WTC11 (cell line): ENCODE measurements at regions not wholly inside any gene's neighbourhood (a gene's known extent, or its start where the extent isn't known, plus 50 kb on each side); places are given as distances from the start of the nearest gene placed in this dataset.

Experiments used
- ATAC-seq: fragments of 200-7000 bp; cut with Tn5 transposase; 2 replicates; pipeline ENCODE4 v1.10.0; 2021; ENCODE audit warnings: mild to moderate bottlenecking, moderate library complexity
- CTCF ChIA-PET: fragments of 300-600 bp; sonication (Branson Sonifier 250); formaldehyde crosslinking; loops from one replicate; lab custom pipeline; 2021; ENCODE audit warnings: antibody characterized with exemption; lab: Charles Lee
- POLR2A ChIA-PET: fragments of 350-600 bp; sonication (Branson Sonifier 250); formaldehyde crosslinking; loops from one replicate; lab custom pipeline; 2021; ENCODE audit warnings: antibody characterized with exemption; lab: Charles Lee
- DNase-seq: peaks from one replicate; pipeline ENCODE4 v3.0.0; 2021; ENCODE audit warnings: low spot score
- H3K27ac Mint-ChIP-seq: 2 replicates; pipeline ENCODE4 v1.8.0; 2021; ENCODE audit warnings: mixed read lengths
- H3K27me3 Mint-ChIP-seq: 2 replicates; pipeline ENCODE4 v1.8.0; 2021; ENCODE audit warnings: low read depth, mild to moderate bottlenecking, moderate library complexity, mixed read lengths
- H3K36me3 Mint-ChIP-seq: 2 replicates; pipeline ENCODE4 v1.8.0; 2021; ENCODE audit warnings: mixed read lengths
- H3K4me1 Mint-ChIP-seq: 2 replicates; pipeline ENCODE4 v1.8.0; 2022; ENCODE audit warnings: mixed read lengths
- H3K4me3 Mint-ChIP-seq: 2 replicates; pipeline ENCODE4 v1.8.0; 2021; ENCODE audit warnings: mild to moderate bottlenecking, moderate library complexity, mixed read lengths
- H3K9me3 Mint-ChIP-seq: 2 replicates; pipeline ENCODE4 v1.8.0; 2021; ENCODE audit warnings: mixed read lengths
- ATF1 ChIP-seq: sonication (generic); formaldehyde crosslinking; IDR thresholded peaks from 2 replicates; pipeline ENCODE4 v1.8.1; 2023; ENCODE audit warnings: mild to moderate bottlenecking, moderate library complexity, missing genetic modification reagents
- CREB1 ChIP-seq: sonication (generic); formaldehyde crosslinking; IDR thresholded peaks from 2 replicates; pipeline ENCODE4 v1.8.0; 2023; ENCODE audit warnings: mild to moderate bottlenecking, missing genetic modification reagents
- ETV6 ChIP-seq: sonication (generic); formaldehyde crosslinking; IDR thresholded peaks from 2 replicates; pipeline ENCODE4 v1.8.1; 2022; ENCODE audit warnings: mild to moderate bottlenecking, missing genetic modification reagents
- GABPB1 ChIP-seq: sonication (generic); formaldehyde crosslinking; IDR thresholded peaks from 2 replicates; pipeline ENCODE4 v1.8.1; 2023; ENCODE audit warnings: mild to moderate bottlenecking, missing genetic modification reagents
- KAT7 ChIP-seq: sonication (generic); formaldehyde crosslinking; IDR thresholded peaks from 2 replicates; pipeline ENCODE4 v1.8.1; 2023; ENCODE audit warnings: missing genetic modification reagents, mild to moderate bottlenecking, borderline replicate concordance
- MXD4 ChIP-seq: fragments of 250-450 bp; sonication (Bioruptor Pico); IDR thresholded peaks from 2 replicates; pipeline ENCODE4 v1.8.0; 2021; ENCODE audit warnings: mild to moderate bottlenecking, moderate library complexity, borderline replicate concordance
- MYBL2 ChIP-seq: sonication (generic); formaldehyde crosslinking; IDR thresholded peaks from 2 replicates; pipeline ENCODE4 v1.8.1; 2023; ENCODE audit warnings: mild to moderate bottlenecking, moderate library complexity, missing genetic modification reagents
- OVOL2 ChIP-seq: fragments of 250-450 bp; sonication (Bioruptor Pico); IDR thresholded peaks from 2 replicates; pipeline ENCODE4 v1.9.0; 2021; ENCODE audit warnings: mild to moderate bottlenecking, borderline replicate concordance
- PREB ChIP-seq: sonication (generic); formaldehyde crosslinking; IDR thresholded peaks from 2 replicates; pipeline ENCODE4 v1.8.1; 2022; ENCODE audit warnings: mild to moderate bottlenecking, missing genetic modification reagents, moderate library complexity, borderline replicate concordance
- PRRX2 ChIP-seq: fragments of 250-450 bp; sonication (Bioruptor Pico); IDR thresholded peaks from 2 replicates; pipeline ENCODE4 v1.8.0; 2021; ENCODE audit warnings: mild to moderate bottlenecking
- TCF7 ChIP-seq: sonication (generic); formaldehyde crosslinking; IDR thresholded peaks from 2 replicates; pipeline ENCODE4 v1.8.0; 2022; ENCODE audit warnings: mild to moderate bottlenecking, low read depth, missing genetic modification reagents, moderate library complexity
- TF ChIP-seq, protein P1 (sequence below): sonication (generic); formaldehyde crosslinking; IDR thresholded peaks from 2 replicates; pipeline ENCODE4 v1.8.0; 2023; ENCODE audit warnings: missing genetic modification reagents, mild to moderate bottlenecking, borderline replicate concordance
- TF ChIP-seq, protein P2 (sequence below): fragments of 250-450 bp; sonication (Bioruptor Pico); IDR thresholded peaks from 2 replicates; pipeline ENCODE4 v2.1.2; 2022; ENCODE audit warnings: mild to moderate bottlenecking, moderate library complexity
- TF ChIP-seq, protein P3 (sequence below): fragments of 250-450 bp; sonication (Bioruptor Pico); conservative IDR thresholded peaks from 2 replicates; pipeline ENCODE4 v1.9.0; 2021; ENCODE audit warnings: mild to moderate bottlenecking

GRCh38 chr22:48416396-48417224 is 1411.1 kb downstream of the BRD1 start:
- POLR2A ChIA-PET: no interaction called here
- H3K9me3 Mint-ChIP-seq: no peaks in the 10 kb centered on the region
- TF ChIP-seq PRRX2 (CRISPR knock-in tag): no peak
- no peak for TF ChIP-seq GABPB1 (CRISPR knock-in tag)
- TF ChIP-seq CREB1 (CRISPR knock-in tag): no peak
- TF ChIP-seq KAT7: no peak
- no peak for TF ChIP-seq ATF1 (CRISPR knock-in tag)
- no peak for TF ChIP-seq ETV6 (CRISPR knock-in tag)
- TF ChIP-seq, protein P1, sequence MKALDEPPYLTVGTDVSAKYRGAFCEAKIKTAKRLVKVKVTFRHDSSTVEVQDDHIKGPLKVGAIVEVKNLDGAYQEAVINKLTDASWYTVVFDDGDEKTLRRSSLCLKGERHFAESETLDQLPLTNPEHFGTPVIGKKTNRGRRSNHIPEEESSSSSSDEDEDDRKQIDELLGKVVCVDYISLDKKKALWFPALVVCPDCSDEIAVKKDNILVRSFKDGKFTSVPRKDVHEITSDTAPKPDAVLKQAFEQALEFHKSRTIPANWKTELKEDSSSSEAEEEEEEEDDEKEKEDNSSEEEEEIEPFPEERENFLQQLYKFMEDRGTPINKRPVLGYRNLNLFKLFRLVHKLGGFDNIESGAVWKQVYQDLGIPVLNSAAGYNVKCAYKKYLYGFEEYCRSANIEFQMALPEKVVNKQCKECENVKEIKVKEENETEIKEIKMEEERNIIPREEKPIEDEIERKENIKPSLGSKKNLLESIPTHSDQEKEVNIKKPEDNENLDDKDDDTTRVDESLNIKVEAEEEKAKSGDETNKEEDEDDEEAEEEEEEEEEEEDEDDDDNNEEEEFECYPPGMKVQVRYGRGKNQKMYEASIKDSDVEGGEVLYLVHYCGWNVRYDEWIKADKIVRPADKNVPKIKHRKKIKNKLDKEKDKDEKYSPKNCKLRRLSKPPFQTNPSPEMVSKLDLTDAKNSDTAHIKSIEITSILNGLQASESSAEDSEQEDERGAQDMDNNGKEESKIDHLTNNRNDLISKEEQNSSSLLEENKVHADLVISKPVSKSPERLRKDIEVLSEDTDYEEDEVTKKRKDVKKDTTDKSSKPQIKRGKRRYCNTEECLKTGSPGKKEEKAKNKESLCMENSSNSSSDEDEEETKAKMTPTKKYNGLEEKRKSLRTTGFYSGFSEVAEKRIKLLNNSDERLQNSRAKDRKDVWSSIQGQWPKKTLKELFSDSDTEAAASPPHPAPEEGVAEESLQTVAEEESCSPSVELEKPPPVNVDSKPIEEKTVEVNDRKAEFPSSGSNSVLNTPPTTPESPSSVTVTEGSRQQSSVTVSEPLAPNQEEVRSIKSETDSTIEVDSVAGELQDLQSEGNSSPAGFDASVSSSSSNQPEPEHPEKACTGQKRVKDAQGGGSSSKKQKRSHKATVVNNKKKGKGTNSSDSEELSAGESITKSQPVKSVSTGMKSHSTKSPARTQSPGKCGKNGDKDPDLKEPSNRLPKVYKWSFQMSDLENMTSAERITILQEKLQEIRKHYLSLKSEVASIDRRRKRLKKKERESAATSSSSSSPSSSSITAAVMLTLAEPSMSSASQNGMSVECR (CRISPR knock-in tag): no peak
- no peaks in the 10 kb centered on the region for H3K36me3 Mint-ChIP-seq
- H3K4me1 Mint-ChIP-seq: peaks cover 19% of the 10 kb centered on the region
- H3K4me3 Mint-ChIP-seq: no peak overlapping the region
- no peak overlapping the region for H3K27ac Mint-ChIP-seq
- DNase-seq (no peak), ATAC-seq (no peak)
- CTCF ChIA-PET: no interaction called here
- H3K27me3 Mint-ChIP-seq: no peaks in the 10 kb centered on the region

GRCh38 chr22:48415520-48415919 is 1412.2 kb downstream of the BRD1 start:
- no peak overlapping the region for H3K4me3 Mint-ChIP-seq
- H3K27ac Mint-ChIP-seq: no peak overlapping the region
- ChIA-PET POLR2A (no interaction called here), CTCF (no interaction called here)
- TF ChIP-seq MYBL2 (CRISPR knock-in tag): no peak
- no peak for TF ChIP-seq TCF7 (CRISPR knock-in tag)
- no peak for TF ChIP-seq PREB (CRISPR knock-in tag)
- TF ChIP-seq, protein P2, sequence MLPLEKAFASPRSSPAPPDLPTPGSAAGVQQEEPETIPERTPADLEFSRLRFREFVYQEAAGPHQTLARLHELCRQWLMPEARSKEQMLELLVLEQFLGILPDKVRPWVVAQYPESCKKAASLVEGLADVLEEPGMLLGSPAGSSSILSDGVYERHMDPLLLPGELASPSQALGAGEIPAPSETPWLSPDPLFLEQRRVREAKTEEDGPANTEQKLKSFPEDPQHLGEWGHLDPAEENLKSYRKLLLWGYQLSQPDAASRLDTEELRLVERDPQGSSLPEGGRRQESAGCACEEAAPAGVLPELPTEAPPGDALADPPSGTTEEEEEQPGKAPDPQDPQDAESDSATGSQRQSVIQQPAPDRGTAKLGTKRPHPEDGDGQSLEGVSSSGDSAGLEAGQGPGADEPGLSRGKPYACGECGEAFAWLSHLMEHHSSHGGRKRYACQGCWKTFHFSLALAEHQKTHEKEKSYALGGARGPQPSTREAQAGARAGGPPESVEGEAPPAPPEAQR: no peak
- TF ChIP-seq MXD4: no peak
- no peak for TF ChIP-seq OVOL2 (CRISPR knock-in tag)
- TF ChIP-seq, protein P3, sequence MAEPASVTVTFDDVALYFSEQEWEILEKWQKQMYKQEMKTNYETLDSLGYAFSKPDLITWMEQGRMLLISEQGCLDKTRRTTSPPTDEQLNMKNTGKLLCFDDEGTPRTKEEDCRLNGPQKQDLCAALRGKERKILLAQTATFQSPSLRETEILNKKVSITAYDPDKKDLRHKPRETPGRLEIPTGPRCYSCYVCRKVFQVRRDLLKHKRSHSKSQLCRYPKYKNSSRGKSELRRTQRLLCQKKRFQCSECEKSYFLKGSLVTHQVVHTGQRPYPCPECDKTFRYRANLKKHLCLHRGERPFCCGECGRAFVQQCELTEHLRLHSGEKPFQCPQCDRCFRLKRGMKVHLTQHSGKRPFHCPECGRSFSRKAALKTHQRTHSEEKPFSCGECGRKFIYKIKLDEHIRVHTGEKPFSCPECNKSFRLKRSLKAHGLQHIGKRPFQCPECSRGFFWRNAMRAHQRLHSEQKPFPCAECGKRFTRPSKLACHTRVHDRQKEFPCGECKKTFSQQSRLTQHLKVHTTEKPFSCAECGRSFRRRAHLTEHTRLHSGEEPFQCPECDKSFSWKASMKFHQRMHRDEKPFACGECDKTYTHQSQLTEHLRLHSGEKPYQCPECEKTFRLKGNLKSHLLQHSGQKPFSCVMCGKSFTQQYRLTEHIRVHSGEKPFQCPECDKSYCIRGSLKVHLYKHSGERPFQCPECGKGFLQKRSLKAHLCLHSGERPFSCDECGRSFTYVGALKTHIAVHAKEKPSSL (CRISPR knock-in tag): no peak
- ATAC-seq (no peak), DNase-seq (no peak)
- no peaks in the 10 kb centered on the region for H3K9me3 Mint-ChIP-seq
- H3K36me3 Mint-ChIP-seq: no peaks in the 10 kb centered on the region
- H3K4me1 Mint-ChIP-seq: peaks cover 19% of the 10 kb centered on the region
- H3K27me3 Mint-ChIP-seq: no peaks in the 10 kb centered on the region
